ENCODE measurements at regions not wholly inside any gene's neighbourhood (a gene's known extent, or its start where the extent isn't known, plus 50 kb on each side); places are given as distances from the start of the nearest gene placed in this dataset.

DNA sequence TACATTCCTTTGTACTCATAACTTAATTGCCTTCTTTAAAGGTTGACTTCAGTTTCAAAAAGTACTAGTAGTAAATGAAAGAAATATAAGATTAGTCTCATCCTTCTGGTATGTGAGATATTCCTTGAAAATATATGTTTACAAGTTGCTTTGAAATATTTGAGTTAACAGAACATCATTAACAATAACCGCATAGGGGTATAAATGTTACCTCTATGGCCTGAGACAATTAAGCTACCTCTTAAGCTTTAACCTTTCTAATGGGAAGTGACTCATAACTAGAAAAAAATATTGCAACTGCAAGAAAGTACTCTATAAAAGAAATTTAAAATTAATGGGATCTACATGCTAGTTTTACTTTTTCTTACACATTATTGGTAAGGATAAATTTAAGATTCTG is 399.0 kb downstream of the CDH10 start:
- no peak for DNase-seq (ENCODE audit: low read depth in 1 of 2, low spot score in 1 of 2)
- H3K27ac ChIP-seq (replicated peaks) = no peak overlapping the region
- H3K4me3 ChIP-seq (replicated peaks; ENCODE audit: insufficient read depth, low read length) = no peak overlapping the region
- no peak for TF ChIP-seq SPI1 (IDR thresholded peaks at IDR 0.05; ENCODE audit: borderline replicate concordance, low read depth)
- TF ChIP-seq, protein P1, sequence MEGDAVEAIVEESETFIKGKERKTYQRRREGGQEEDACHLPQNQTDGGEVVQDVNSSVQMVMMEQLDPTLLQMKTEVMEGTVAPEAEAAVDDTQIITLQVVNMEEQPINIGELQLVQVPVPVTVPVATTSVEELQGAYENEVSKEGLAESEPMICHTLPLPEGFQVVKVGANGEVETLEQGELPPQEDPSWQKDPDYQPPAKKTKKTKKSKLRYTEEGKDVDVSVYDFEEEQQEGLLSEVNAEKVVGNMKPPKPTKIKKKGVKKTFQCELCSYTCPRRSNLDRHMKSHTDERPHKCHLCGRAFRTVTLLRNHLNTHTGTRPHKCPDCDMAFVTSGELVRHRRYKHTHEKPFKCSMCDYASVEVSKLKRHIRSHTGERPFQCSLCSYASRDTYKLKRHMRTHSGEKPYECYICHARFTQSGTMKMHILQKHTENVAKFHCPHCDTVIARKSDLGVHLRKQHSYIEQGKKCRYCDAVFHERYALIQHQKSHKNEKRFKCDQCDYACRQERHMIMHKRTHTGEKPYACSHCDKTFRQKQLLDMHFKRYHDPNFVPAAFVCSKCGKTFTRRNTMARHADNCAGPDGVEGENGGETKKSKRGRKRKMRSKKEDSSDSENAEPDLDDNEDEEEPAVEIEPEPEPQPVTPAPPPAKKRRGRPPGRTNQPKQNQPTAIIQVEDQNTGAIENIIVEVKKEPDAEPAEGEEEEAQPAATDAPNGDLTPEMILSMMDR (IDR thresholded peaks at IDR 0.05; ENCODE audit: insufficient read depth, low read length) = no peak
- TF ChIP-seq REST (IDR thresholded peaks at IDR 0.05; ENCODE audit: insufficient replicate concordance, low read depth) = no peak
- no peak for TF ChIP-seq POLR2AphosphoS5 (IDR thresholded peaks at IDR 0.05; ENCODE audit: low read depth)
- no peak for TF ChIP-seq GABPA (IDR thresholded peaks at IDR 0.05; ENCODE audit: low read depth)
- H3K27me3 ChIP-seq (ENCODE audit: insufficient read depth, poor library complexity, severe bottlenecking) = no peaks in the 10 kb centered on the region

DNA sequence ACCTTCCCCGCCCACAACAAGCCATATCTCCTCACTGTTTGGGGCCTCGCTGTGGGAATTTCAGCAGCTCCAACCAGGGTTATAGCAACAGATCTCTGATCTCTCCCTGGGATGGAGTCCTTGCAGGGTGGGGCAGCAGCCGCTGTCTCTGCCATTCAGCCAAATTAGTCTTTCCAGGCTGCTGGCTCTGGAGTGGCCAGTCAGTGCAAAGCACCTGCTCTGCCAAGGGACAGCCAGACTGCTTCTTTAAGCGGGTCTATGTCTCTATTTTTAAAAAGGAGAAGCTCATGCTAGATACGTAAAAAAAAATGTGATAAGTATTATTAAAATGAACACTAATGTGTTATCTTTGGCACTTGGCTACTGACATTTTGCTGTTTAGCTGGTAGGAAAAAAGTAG is 380.2 kb downstream of the CDH10 start:
- no peak for DNase-seq (ENCODE audit: low read depth in 1 of 2, low spot score in 1 of 2)
- no peak for TF ChIP-seq GABPA (IDR thresholded peaks at IDR 0.05; ENCODE audit: low read depth)
- TF ChIP-seq REST (IDR thresholded peaks at IDR 0.05; ENCODE audit: insufficient replicate concordance, low read depth) = no peak
- no peak for TF ChIP-seq POLR2AphosphoS5 (IDR thresholded peaks at IDR 0.05; ENCODE audit: low read depth)
- TF ChIP-seq, protein P1 (IDR thresholded peaks at IDR 0.05; ENCODE audit: insufficient read depth, low read length) = no peak
- no peak for TF ChIP-seq SPI1 (IDR thresholded peaks at IDR 0.05; ENCODE audit: borderline replicate concordance, low read depth)
- H3K4me3 ChIP-seq (replicated peaks; ENCODE audit: insufficient read depth, low read length) = no peak overlapping the region
- H3K27me3 ChIP-seq (ENCODE audit: insufficient read depth, poor library complexity, severe bottlenecking) = no peaks in the 10 kb centered on the region
- no peak overlapping the region for H3K27ac ChIP-seq (replicated peaks)

DNA sequence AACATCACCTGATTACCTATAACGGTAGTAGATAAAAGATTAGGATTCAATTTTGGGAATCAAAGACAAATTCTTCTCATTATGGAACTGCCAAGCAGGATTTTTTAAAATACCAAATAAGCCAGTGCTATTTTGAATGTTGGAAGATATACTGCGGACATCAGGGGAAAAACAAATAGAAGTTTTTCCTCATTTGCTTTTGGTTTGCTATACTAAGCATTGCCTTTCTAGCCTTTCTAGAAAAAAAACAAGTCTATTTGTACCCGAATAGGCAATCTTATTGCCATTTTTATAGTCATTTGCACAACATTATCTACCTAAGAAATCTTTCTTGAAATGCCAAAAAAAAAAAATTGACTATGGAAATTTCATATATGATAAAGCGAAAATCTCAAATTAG is 379.5 kb downstream of the CDH10 start:
- Histone ChIP-seq H3K4me3 (replicated peaks; ENCODE audit: insufficient read depth, low read length) (no peak overlapping the region), H3K27ac (replicated peaks) (no peak overlapping the region), H3K27me3 (ENCODE audit: insufficient read depth, poor library complexity, severe bottlenecking) (no peaks in the 10 kb centered on the region)
- DNase-seq (ENCODE audit: low read depth in 1 of 2, low spot score in 1 of 2) = no peak
- no peak for TF ChIP-seq REST (IDR thresholded peaks at IDR 0.05; ENCODE audit: insufficient replicate concordance, low read depth)
- TF ChIP-seq, protein P1 (IDR thresholded peaks at IDR 0.05; ENCODE audit: insufficient read depth, low read length) = no peak
- no peak for TF ChIP-seq GABPA (IDR thresholded peaks at IDR 0.05; ENCODE audit: low read depth)
- no peak for TF ChIP-seq SPI1 (IDR thresholded peaks at IDR 0.05; ENCODE audit: borderline replicate concordance, low read depth)
- no peak for TF ChIP-seq POLR2AphosphoS5 (IDR thresholded peaks at IDR 0.05; ENCODE audit: low read depth)

Data from HL-60 (cell line).